Neuronal stem cell (in vitro differentiated cells): ENCODE measurements at regions not wholly inside any gene's neighbourhood (a gene's known extent, or its start where the extent isn't known, plus 50 kb on each side); places are given as distances from the start of the nearest gene placed in this dataset.

Source experiments
- DNase-seq: peaks from one replicate; pipeline ENCODE4 v3.0.0-alpha.2; 2013; ENCODE audit warnings: low spot score
- H2AFZ ChIP-seq: one replicate; pipeline ENCODE4 v1.6.1; 2013; ENCODE audit warnings: mild to moderate bottlenecking, low read length, inconsistent platforms
- H2AK5ac ChIP-seq: 2 replicates; pipeline ENCODE4 v1.6.1; 2013; ENCODE audit warnings: low read depth, mild to moderate bottlenecking, inconsistent platforms, low read length, moderate library complexity, mixed read lengths
- H2BK120ac ChIP-seq: 2 replicates; pipeline ENCODE4 v1.6.1; 2013; ENCODE audit warnings: low read depth, mild to moderate bottlenecking, inconsistent platforms, low read length, moderate library complexity, mixed read lengths
- H2BK12ac ChIP-seq: one replicate; pipeline ENCODE4 v1.6.1; 2013; ENCODE audit warnings: low read length, inconsistent platforms
- H2BK15ac ChIP-seq: 2 replicates; pipeline ENCODE4 v1.6.1; 2013; ENCODE audit warnings: mild to moderate bottlenecking, low read length, inconsistent platforms, mixed read lengths
- H2BK5ac ChIP-seq: one replicate; pipeline ENCODE4 v1.6.1; 2013; ENCODE audit warnings: inconsistent platforms, mild to moderate bottlenecking, low read length, moderate library complexity
- H3K14ac ChIP-seq: one replicate; pipeline ENCODE4 v1.6.1; 2013; ENCODE audit warnings: low read length, inconsistent platforms
- H3K18ac ChIP-seq: 2 replicates; pipeline ENCODE4 v1.6.1; 2013; ENCODE audit warnings: low read length, inconsistent platforms
- H3K23ac ChIP-seq: 2 replicates; pipeline ENCODE4 v1.6.1; 2013; ENCODE audit warnings: low read depth, mild to moderate bottlenecking, mixed read lengths, low read length, inconsistent platforms; ENCODE audit not compliant: poor library complexity
- H3K27ac ChIP-seq: replicated peaks from 3 replicates; pipeline ENCODE4 v1.5.1; 2013; ENCODE audit warnings: low read length, inconsistent platforms
- H3K27me3 ChIP-seq, 3 experiments: 2 replicates each; pipeline ENCODE4 v1.6.1; 2013; ENCODE audit warnings: low read length in 3 of 3, mild to moderate bottlenecking in 2 of 3, inconsistent platforms in 1 of 3, low read depth in 1 of 3, mixed read lengths in 1 of 3, moderate library complexity in 1 of 3; ENCODE audit not compliant: control insufficient read depth in 3 of 3, insufficient read depth in 3 of 3
- H3K36me3 ChIP-seq, 2 donors: replicated peaks in 1 of 2; 2 replicates each; pipeline ENCODE4 v1.6.1; 2013; ENCODE audit warnings: low read length in 2 of 2; ENCODE audit not compliant: control insufficient read depth in 2 of 2, insufficient read depth in 2 of 2
- H3K4ac ChIP-seq: 2 replicates; pipeline ENCODE4 v1.6.1; 2013; ENCODE audit warnings: inconsistent platforms, mild to moderate bottlenecking, low read length, moderate library complexity
- H3K4me1 ChIP-seq, 2 donors: 1 replicate in 1 of 2; 2 replicates in 1 of 2; pipeline ENCODE4 v1.6.1; 2013; ENCODE audit warnings: low read length in 2 of 2, low read depth in 1 of 2; ENCODE audit not compliant: control insufficient read depth in 2 of 2, insufficient read depth in 1 of 2
- H3K4me2 ChIP-seq: one replicate; pipeline ENCODE4 v1.6.1; 2013; ENCODE audit warnings: mild to moderate bottlenecking, low read length, inconsistent platforms; ENCODE audit not compliant: insufficient read depth, poor library complexity, severe bottlenecking
- H3K4me3 ChIP-seq, 2 donors: 2 replicates each; pipeline ENCODE4 v1.5.1; 2013; ENCODE audit warnings: low read length in 2 of 2, mild to moderate bottlenecking in 2 of 2, inconsistent platforms in 1 of 2, moderate library complexity in 1 of 2
- H3K79me1 ChIP-seq: one replicate; pipeline ENCODE4 v1.6.1; 2013; ENCODE audit warnings: low read depth, mild to moderate bottlenecking, inconsistent platforms, low read length, moderate library complexity
- H3K9ac ChIP-seq: one replicate; pipeline ENCODE4 v1.6.1; 2013; ENCODE audit warnings: mild to moderate bottlenecking, low read depth, low read length, inconsistent platforms; ENCODE audit not compliant: poor library complexity
- H3K9me3 ChIP-seq, 2 donors: replicated peaks in 1 of 2; 2 replicates each; pipeline versions ENCODE3 to v1.6.1; 2013; ENCODE audit warnings: low read length in 2 of 2, mild to moderate bottlenecking in 2 of 2, inconsistent platforms in 1 of 2, low read depth in 1 of 2, mixed read lengths in 1 of 2, moderate library complexity in 1 of 2; ENCODE audit not compliant: control insufficient read depth in 2 of 2, insufficient read depth in 1 of 2
- H4K8ac ChIP-seq: one replicate; pipeline ENCODE4 v1.6.1; 2013; ENCODE audit warnings: low read depth, mild to moderate bottlenecking, inconsistent platforms, low read length, moderate library complexity
- H4K91ac ChIP-seq: one replicate; pipeline ENCODE4 v1.6.1; 2013; ENCODE audit warnings: low read length, low read depth, mild to moderate bottlenecking, inconsistent platforms; ENCODE audit not compliant: poor library complexity
- WGBS, 2 donors: extraction: QIAGEN DNeasy Blood & Tissue Kit; methylation state at CpG; one replicate each; pipeline ENCODE4 v1.1.7; 2013; ENCODE audit warnings: missing lambda C conversion rate in 2 of 2, mixed read lengths in 1 of 2; ENCODE audit not compliant: insufficient read length in 2 of 2, insufficient replicate concordance in 1 of 2; ENCODE audit errors: extremely low coverage in 2 of 2; 5-methylcytosine and 5-hydroxymethylcytosine counted together

GRCh38 chr16:79334127-79334526, 266.4 kb downstream of the MAF start:
- WGBS, 2 donors = no CpG with 5 or more reads among the region's 13 CpGs
- Histone ChIP-seq H2AK5ac (no peak overlapping the region), H2BK120ac (no peak overlapping the region), H4K91ac (no peak overlapping the region), H3K4me2 (no peak overlapping the region), H3K4me3 (no peak overlapping the region), H3K14ac (no peak overlapping the region), H3K36me3 (no peaks in the 10 kb centered on the region), H3K23ac (no peak overlapping the region), H2AFZ (no peak overlapping the region), H4K8ac (no peak overlapping the region), H3K79me1 (no peaks in the 10 kb centered on the region), H2BK15ac (no peak overlapping the region), H3K18ac (no peak overlapping the region), H3K27ac (no peak overlapping the region), H3K27me3 (no peaks in the 10 kb centered on the region), H3K4ac (no peak overlapping the region), H2BK5ac (no peak overlapping the region), H2BK12ac (no peak overlapping the region), H3K9me3 (no peaks in the 10 kb centered on the region), H3K4me1 (no peaks in the 10 kb centered on the region), H3K9ac (no peak overlapping the region)
- no peak for DNase-seq

GRCh38 chr16:79331066-79331465, 269.5 kb downstream of the MAF start:
- Histone ChIP-seq H2AK5ac (no peak overlapping the region), H2AFZ (no peak overlapping the region), H3K4me3 (no peak overlapping the region), H3K4me2 (no peak overlapping the region), H3K36me3 (no peaks in the 10 kb centered on the region), H3K23ac (no peak overlapping the region), H3K79me1 (no peaks in the 10 kb centered on the region), H3K27me3 (no peaks in the 10 kb centered on the region), H4K91ac (no peak overlapping the region), H4K8ac (no peak overlapping the region), H2BK15ac (no peak overlapping the region), H3K27ac (no peak overlapping the region), H3K18ac (no peak overlapping the region), H3K9me3 (no peaks in the 10 kb centered on the region), H3K4ac (no peak overlapping the region), H3K9ac (no peak overlapping the region), H2BK12ac (no peak overlapping the region), H2BK120ac (no peak overlapping the region), H3K4me1 (peaks cover 0 to 3% of the 10 kb centered on the region in 2 donors), H3K14ac (no peak overlapping the region), H2BK5ac (no peak overlapping the region)
- no peak for DNase-seq
- WGBS, 2 donors = no CpG with 5 or more reads among the region's 2 CpGs

GRCh38 chr16:79329967-79330366, 270.6 kb downstream of the MAF start:
- Histone ChIP-seq H3K79me1 (no peaks in the 10 kb centered on the region), H2BK120ac (no peak overlapping the region), H3K4me3 (no peak overlapping the region), H3K4ac (no peak overlapping the region), H4K91ac (no peak overlapping the region), H3K27me3 (no peaks in the 10 kb centered on the region), H2AK5ac (no peak overlapping the region), H3K9me3 (no peaks in the 10 kb centered on the region), H2AFZ (no peak overlapping the region), H2BK5ac (no peak overlapping the region), H3K36me3 (no peaks in the 10 kb centered on the region), H3K14ac (no peak overlapping the region), H3K9ac (no peak overlapping the region), H3K4me1 (peaks cover 0 to 3% of the 10 kb centered on the region in 2 donors), H2BK15ac (no peak overlapping the region), H3K23ac (no peak overlapping the region), H3K18ac (no peak overlapping the region), H2BK12ac (no peak overlapping the region), H3K27ac (no peak overlapping the region), H3K4me2 (no peak overlapping the region), H4K8ac (no peak overlapping the region)
- no peak for DNase-seq
- WGBS, 2 donors = no CpG with 5 or more reads among the region's 4 CpGs

GRCh38 chr16:79329166-79329521, 271.4 kb downstream of the MAF start:
- Histone ChIP-seq H3K9me3 (no peaks in the 10 kb centered on the region), H2BK5ac (no peak overlapping the region), H2AFZ (no peak overlapping the region), H4K8ac (no peak overlapping the region), H3K14ac (no peak overlapping the region), H3K4ac (no peak overlapping the region), H3K4me3 (no peak overlapping the region), H3K79me1 (no peaks in the 10 kb centered on the region), H4K91ac (no peak overlapping the region), H2BK12ac (no peak overlapping the region), H3K9ac (no peak overlapping the region), H3K27ac (no peak overlapping the region), H3K4me1 (peaks cover 0 to 3% of the 10 kb centered on the region in 2 donors), H2BK120ac (no peak overlapping the region), H3K23ac (no peak overlapping the region), H3K4me2 (no peak overlapping the region), H2AK5ac (no peak overlapping the region), H3K18ac (no peak overlapping the region), H3K27me3 (no peaks in the 10 kb centered on the region), H3K36me3 (no peaks in the 10 kb centered on the region), H2BK15ac (no peak overlapping the region)
- DNase-seq = no peak
- WGBS, 2 donors = no CpG with 5 or more reads among the region's 5 CpGs
